GM23338 (cell line): ENCODE measurements at regions not wholly inside any gene's neighbourhood (a gene's known extent, or its start where the extent isn't known, plus 50 kb on each side); places are given as distances from the start of the nearest gene placed in this dataset.

Experiments
- ATAC-seq: fragments of 200-7000 bp; cut with Tn5 transposase; 3 replicates; pipeline ENCODE4 v1.9.1; 2020
- DNase-seq: peaks from one replicate; pipeline ENCODE4 v3.0.0-alpha.2; 2015; ENCODE audit warnings: low spot score
- H2AFZ ChIP-seq: fragments of 200-600 bp; sonication (generic); 2 replicates; pipeline ENCODE4 v1.8.0; 2016; ENCODE audit warnings: antibody characterized with exemption, mild to moderate bottlenecking, moderate library complexity
- H3F3A ChIP-seq: fragments of 200-600 bp; sonication (generic); replicated peaks from 2 replicates; pipeline ENCODE4 v1.8.0; 2017; ENCODE audit warnings: antibody characterized with exemption, mixed run types, low read depth
- H3K27ac ChIP-seq: fragments of 200-600 bp; sonication (generic); 2 replicates; pipeline ENCODE4 v1.6.1; 2016; ENCODE audit warnings: low read depth
- H3K27me3 ChIP-seq: fragments of 200-600 bp; sonication (generic); 2 replicates; pipeline ENCODE4 v1.8.0; 2016; ENCODE audit warnings: mild to moderate bottlenecking, mixed run types, moderate library complexity; ENCODE audit not compliant: insufficient read depth
- H3K36me3 ChIP-seq: fragments of 200-600 bp; sonication (generic); 2 replicates; pipeline ENCODE4 v1.8.0; 2016; ENCODE audit warnings: mild to moderate bottlenecking; ENCODE audit not compliant: insufficient read depth
- H3K4me1 ChIP-seq: fragments of 200-600 bp; sonication (generic); 2 replicates; pipeline ENCODE4 v1.8.0; 2016; ENCODE audit warnings: mild to moderate bottlenecking, moderate library complexity; ENCODE audit not compliant: insufficient read depth
- H3K4me2 ChIP-seq: fragments of 200-600 bp; sonication (generic); 2 replicates; pipeline ENCODE4 v1.7.1; 2017; ENCODE audit warnings: mixed run types
- H3K4me3 ChIP-seq: fragments of 200-600 bp; sonication (generic); 2 replicates; pipeline ENCODE4 v1.6.1; 2016; ENCODE audit warnings: mixed run types
- H3K79me2 ChIP-seq: fragments of 200-600 bp; sonication (generic); replicated peaks from 2 replicates; pipeline ENCODE4 v1.8.0; 2017; ENCODE audit warnings: mild to moderate bottlenecking; ENCODE audit not compliant: insufficient read depth
- H3K9me2 ChIP-seq: fragments of 200-600 bp; sonication (generic); 2 replicates; pipeline ENCODE4 v1.8.0; 2017; ENCODE audit not compliant: insufficient read depth
- H4K20me1 ChIP-seq: fragments of 200-600 bp; sonication (generic); replicated peaks from 2 replicates; pipeline ENCODE4 v1.8.0; 2017; ENCODE audit warnings: mild to moderate bottlenecking; ENCODE audit not compliant: insufficient read depth
- H3K27ac Mint-ChIP-seq: 2 replicates; pipeline ENCODE4 v1.8.0; 2020; ENCODE audit warnings: inconsistent platforms, mild to moderate bottlenecking, moderate library complexity, mixed read lengths
- H3K27me3 Mint-ChIP-seq: 3 replicates; pipeline ENCODE4 v1.8.0; 2022; ENCODE audit warnings: low read depth, mild to moderate bottlenecking, moderate library complexity, mixed read lengths, inconsistent platforms; ENCODE audit not compliant: insufficient read depth, poor library complexity
- H3K36me3 Mint-ChIP-seq: 3 replicates; pipeline ENCODE4 v1.8.0; 2021; ENCODE audit warnings: low read depth, mild to moderate bottlenecking, inconsistent platforms, moderate library complexity, mixed read lengths
- H3K4me1 Mint-ChIP-seq: 3 replicates; pipeline ENCODE4 v1.8.0; 2020; ENCODE audit warnings: mild to moderate bottlenecking, inconsistent platforms, mixed read lengths
- H3K4me3 Mint-ChIP-seq: 3 replicates; pipeline ENCODE4 v1.8.0; 2021; ENCODE audit warnings: moderate library complexity, mild to moderate bottlenecking, inconsistent platforms, mixed read lengths
- H3K9me3 Mint-ChIP-seq: 3 replicates; pipeline ENCODE4 v1.8.0; 2020; ENCODE audit warnings: moderate library complexity, mild to moderate bottlenecking, inconsistent platforms, mixed read lengths
- CREB1 ChIP-seq: fragments of 250-450 bp; sonication (Bioruptor Pico); IDR thresholded peaks from 2 replicates; pipeline ENCODE4 v1.5.0; 2020; ENCODE audit warnings: low read depth, mild to moderate bottlenecking, moderate library complexity
- CTCF ChIP-seq, 2 experiments: fragments of 200-600 bp in 1 of 2; sonication (generic) in 1 of 2; conservative IDR thresholded peaks; 2 replicates each; pipeline versions ENCODE4 v1.5.1 to v1.6.1; 2016 to 2017; ENCODE audit warnings: antibody characterized with exemption in 2 of 2, low read depth in 2 of 2, mild to moderate bottlenecking in 2 of 2, moderate library complexity in 1 of 2
- ETS1 ChIP-seq: IDR thresholded peaks from 2 replicates; pipeline ENCODE4 v1.6.1; 2016; ENCODE audit warnings: antibody characterized with exemption
- EZH2 ChIP-seq: fragments of 200-600 bp; sonication (generic); IDR thresholded peaks from one replicate; pipeline ENCODE4 v1.8.0; 2017; ENCODE audit warnings: antibody characterized with exemption, mild to moderate bottlenecking, low read depth; ENCODE audit not compliant: unreplicated experiment
- EZH2phosphoT487 ChIP-seq: fragments of 200-600 bp; sonication (generic); IDR thresholded peaks from one replicate; pipeline ENCODE4 v1.8.1; 2018; ENCODE audit warnings: antibody characterized with exemption; ENCODE audit not compliant: unreplicated experiment
- JUNB ChIP-seq: IDR thresholded peaks from one replicate; pipeline ENCODE4 v1.6.1; 2016; ENCODE audit warnings: antibody characterized with exemption; ENCODE audit not compliant: unreplicated experiment
- NANOG ChIP-seq: IDR thresholded peaks from 2 replicates; pipeline ENCODE4 v1.6.1; 2016; ENCODE audit warnings: antibody characterized with exemption, borderline replicate concordance
- POLR2AphosphoS5 ChIP-seq: IDR thresholded peaks from 2 replicates; pipeline ENCODE4 v1.6.1; 2016; ENCODE audit warnings: antibody characterized with exemption, low read depth
- REST ChIP-seq: IDR thresholded peaks from one replicate; pipeline ENCODE4 v1.6.1; 2018; ENCODE audit warnings: antibody characterized with exemption; ENCODE audit not compliant: unreplicated experiment
- STAT1 ChIP-seq: IDR thresholded peaks from one replicate; pipeline ENCODE4 v1.6.1; 2016; ENCODE audit warnings: antibody characterized with exemption; ENCODE audit not compliant: unreplicated experiment
- ZNF114 ChIP-seq: fragments of 250-450 bp; sonication (Bioruptor Pico); IDR thresholded peaks from 2 replicates; pipeline ENCODE4 v1.5.0; 2020; ENCODE audit warnings: mild to moderate bottlenecking, moderate library complexity
- ZNF331 ChIP-seq: fragments of 250-450 bp; sonication (Bioruptor Pico); IDR thresholded peaks from 2 replicates; pipeline ENCODE4 v1.5.0; 2020; ENCODE audit warnings: low read depth, mild to moderate bottlenecking, moderate library complexity
- TF ChIP-seq, protein P1 (sequence below): fragments of 250-450 bp; sonication (Bioruptor Pico); IDR thresholded peaks from 2 replicates; pipeline ENCODE4 v1.5.0; 2020; ENCODE audit warnings: mild to moderate bottlenecking, moderate library complexity

- TF ChIP-seq EZH2phosphoT487, result no peak
- no peak for TF ChIP-seq ETS1
- no peak for TF ChIP-seq CTCF (conservative IDR thresholded peaks at IDR 0.05; ENCODE audit: low read depth in 2 of 2)
- no peak for TF ChIP-seq POLR2AphosphoS5
- TF ChIP-seq JUNB, result no peak
- no peak for TF ChIP-seq NANOG
- TF ChIP-seq, protein P1, sequence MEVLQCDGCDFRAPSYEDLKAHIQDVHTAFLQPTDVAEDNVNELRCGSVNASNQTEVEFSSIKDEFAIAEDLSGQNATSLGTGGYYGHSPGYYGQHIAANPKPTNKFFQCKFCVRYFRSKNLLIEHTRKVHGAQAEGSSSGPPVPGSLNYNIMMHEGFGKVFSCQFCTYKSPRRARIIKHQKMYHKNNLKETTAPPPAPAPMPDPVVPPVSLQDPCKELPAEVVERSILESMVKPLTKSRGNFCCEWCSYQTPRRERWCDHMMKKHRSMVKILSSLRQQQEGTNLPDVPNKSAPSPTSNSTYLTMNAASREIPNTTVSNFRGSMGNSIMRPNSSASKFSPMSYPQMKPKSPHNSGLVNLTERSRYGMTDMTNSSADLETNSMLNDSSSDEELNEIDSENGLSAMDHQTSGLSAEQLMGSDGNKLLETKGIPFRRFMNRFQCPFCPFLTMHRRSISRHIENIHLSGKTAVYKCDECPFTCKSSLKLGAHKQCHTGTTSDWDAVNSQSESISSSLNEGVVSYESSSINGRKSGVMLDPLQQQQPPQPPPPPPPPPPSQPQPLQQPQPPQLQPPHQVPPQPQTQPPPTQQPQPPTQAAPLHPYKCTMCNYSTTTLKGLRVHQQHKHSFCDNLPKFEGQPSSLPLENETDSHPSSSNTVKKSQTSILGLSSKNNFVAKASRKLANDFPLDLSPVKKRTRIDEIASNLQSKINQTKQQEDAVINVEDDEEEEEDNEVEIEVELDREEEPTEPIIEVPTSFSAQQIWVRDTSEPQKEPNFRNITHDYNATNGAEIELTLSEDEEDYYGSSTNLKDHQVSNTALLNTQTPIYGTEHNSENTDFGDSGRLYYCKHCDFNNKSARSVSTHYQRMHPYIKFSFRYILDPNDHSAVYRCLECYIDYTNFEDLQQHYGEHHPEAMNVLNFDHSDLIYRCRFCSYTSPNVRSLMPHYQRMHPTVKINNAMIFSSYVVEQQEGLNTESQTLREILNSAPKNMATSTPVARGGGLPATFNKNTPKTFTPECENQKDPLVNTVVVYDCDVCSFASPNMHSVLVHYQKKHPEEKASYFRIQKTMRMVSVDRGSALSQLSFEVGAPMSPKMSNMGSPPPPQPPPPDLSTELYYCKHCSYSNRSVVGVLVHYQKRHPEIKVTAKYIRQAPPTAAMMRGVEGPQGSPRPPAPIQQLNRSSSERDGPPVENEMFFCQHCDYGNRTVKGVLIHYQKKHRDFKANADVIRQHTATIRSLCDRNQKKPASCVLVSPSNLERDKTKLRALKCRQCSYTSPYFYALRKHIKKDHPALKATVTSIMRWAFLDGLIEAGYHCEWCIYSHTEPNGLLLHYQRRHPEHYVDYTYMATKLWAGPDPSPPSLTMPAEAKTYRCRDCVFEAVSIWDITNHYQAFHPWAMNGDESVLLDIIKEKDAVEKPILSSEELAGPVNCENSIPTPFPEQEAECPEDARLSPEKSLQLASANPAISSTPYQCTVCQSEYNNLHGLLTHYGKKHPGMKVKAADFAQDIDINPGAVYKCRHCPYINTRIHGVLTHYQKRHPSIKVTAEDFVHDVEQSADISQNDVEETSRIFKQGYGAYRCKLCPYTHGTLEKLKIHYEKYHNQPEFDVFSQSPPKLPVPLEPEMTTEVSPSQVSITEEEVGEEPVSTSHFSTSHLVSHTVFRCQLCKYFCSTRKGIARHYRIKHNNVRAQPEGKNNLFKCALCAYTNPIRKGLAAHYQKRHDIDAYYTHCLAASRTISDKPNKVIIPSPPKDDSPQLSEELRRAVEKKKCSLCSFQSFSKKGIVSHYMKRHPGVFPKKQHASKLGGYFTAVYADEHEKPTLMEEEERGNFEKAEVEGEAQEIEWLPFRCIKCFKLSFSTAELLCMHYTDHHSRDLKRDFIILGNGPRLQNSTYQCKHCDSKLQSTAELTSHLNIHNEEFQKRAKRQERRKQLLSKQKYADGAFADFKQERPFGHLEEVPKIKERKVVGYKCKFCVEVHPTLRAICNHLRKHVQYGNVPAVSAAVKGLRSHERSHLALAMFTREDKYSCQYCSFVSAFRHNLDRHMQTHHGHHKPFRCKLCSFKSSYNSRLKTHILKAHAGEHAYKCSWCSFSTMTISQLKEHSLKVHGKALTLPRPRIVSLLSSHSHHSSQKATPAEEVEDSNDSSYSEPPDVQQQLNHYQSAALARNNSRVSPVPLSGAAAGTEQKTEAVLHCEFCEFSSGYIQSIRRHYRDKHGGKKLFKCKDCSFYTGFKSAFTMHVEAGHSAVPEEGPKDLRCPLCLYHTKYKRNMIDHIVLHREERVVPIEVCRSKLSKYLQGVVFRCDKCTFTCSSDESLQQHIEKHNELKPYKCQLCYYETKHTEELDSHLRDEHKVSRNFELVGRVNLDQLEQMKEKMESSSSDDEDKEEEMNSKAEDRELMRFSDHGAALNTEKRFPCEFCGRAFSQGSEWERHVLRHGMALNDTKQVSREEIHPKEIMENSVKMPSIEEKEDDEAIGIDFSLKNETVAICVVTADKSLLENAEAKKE (CRISPR knock-in tag), result no peak
- TF ChIP-seq ZNF114 (CRISPR knock-in tag), result no peak
- no peak for TF ChIP-seq CREB1 (CRISPR knock-in tag)
- no peak for TF ChIP-seq ZNF331 (CRISPR knock-in tag)
- no peak for TF ChIP-seq STAT1
- TF ChIP-seq REST, result no peak
- no peak for TF ChIP-seq EZH2
- Mint-ChIP-seq H3K27me3 (no peaks in the 10 kb centered on the region), H3K9me3 (no peaks in the 10 kb centered on the region), H3K4me3 (no peak overlapping the region), H3K27ac (no peak overlapping the region), H3K36me3 (peaks cover 9% of the 10 kb centered on the region; the same call in 2 of the 3 replicates), H3K4me1 (peaks cover 15% of the 10 kb centered on the region)
- Histone ChIP-seq H3K9me2 (no peaks in the 10 kb centered on the region), H2AFZ (no peak overlapping the region), H3K36me3 (no peaks in the 10 kb centered on the region), H3K4me3 (no peak overlapping the region), H3F3A (no peaks in the 10 kb centered on the region), H3K4me1 (peaks cover 13% of the 10 kb centered on the region), H3K4me2 (no peak overlapping the region), H3K79me2 (no peaks in the 10 kb centered on the region), H4K20me1 (no peaks in the 10 kb centered on the region), H3K27ac (no peak overlapping the region), H3K27me3 (no peaks in the 10 kb centered on the region)
- ATAC-seq (no peak), DNase-seq (no peak)
Observed at GRCh38 chr12:46477541-46477940, 105.0 kb upstream of the SLC38A2 start.
